Glomerular visceral epithelial cell (primary cell): ENCODE measurements at regions not wholly inside any gene's neighbourhood (a gene's known extent, or its start where the extent isn't known, plus 50 kb on each side); places are given as distances from the start of the nearest gene placed in this dataset.
A peak's percentile ranks its signal among the peaks of the same experiment; 100 is the strongest.

Experiments used
- DNase-seq: peaks from one replicate; pipeline ENCODE4 v3.0.0-alpha.2; 2016; ENCODE audit errors: extremely low spot score

- DNase-seq: peak; percentile 45
These were observed 58.7 kb upstream of the ACAN start for GRCh38 chr15:88744548-88745020.

DNA sequence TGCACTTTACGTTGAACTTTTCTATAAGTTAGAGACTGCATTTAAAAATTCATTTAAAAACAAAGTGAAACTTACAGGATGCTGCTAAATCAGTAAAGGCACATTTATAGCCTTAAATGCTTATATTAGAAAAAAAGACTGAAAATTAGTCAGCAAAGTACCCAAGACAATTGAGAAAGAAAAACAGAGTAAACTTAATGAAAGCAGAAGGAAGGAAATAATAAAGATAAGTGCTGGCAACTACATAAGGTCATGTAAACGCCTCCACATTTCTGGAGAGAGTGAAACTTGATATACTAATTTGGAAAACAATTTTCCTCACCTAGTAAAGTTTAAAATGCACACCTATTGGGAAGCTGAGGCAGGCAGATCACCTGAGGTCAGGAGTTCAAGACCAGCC is 58.2 kb upstream of the ACAN start:
- no peak for DNase-seq

DNA sequence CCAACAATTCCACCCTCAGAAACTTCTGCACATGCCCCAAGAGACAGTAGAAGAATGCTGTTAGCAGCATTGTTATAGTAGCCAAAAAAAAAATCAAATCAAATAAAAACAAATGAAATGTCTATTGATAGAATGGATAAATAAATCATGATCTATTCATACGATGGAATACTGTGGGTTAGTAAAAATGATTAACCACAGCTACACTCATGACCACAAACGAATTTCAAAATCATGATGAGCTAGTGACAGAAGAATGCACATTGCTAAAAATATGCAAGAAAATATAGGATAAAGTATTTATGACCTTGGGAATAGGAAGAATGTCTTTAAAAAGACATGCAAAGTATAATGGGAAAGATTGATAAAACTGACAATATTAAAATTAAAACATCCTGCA is 57.5 kb upstream of the ACAN start:
- peak; percentile 50 for DNase-seq

DNA sequence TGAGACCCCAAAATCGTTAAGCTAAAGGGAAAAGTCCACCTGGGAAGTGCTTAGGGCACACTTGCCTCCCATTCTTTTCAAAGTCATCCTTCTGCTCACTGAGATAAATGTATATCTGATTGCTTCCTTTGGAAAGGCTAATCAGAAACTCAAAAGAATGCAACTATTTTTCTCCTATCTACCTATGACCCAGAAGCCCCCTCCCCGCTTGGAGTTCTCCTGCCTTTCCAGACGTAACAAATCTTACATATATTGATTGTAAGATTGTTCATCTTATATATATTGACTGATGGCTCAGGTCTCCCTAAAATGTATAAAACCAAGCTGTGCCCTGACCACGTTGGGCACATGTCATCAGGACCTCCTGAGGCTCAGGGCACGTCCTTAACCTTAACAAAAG is 56.8 kb upstream of the ACAN start:
- DNase-seq: no peak

DNA sequence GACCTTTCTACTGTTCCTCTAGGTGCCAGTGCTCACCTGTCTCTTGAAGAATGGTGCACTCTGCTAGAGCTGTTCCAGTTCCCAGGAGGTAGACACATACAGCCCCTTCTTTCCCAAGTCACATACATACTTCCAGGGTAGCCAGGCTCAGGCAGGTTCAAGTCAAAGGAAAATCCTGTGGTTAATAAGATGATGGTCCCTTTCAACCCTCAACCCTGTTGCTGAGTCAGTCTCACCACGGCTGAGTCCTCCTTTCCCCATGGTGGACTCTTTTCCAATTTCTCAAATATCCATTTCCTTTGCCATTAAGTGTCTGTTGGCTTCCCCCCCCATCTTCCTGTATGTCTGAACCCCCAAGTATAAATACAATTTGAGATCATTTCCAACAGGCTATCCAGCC is 56.1 kb upstream of the ACAN start:
- DNase-seq: peak; percentile 11

- DNase-seq: no peak
These were observed 55.6 kb upstream of the ACAN start for GRCh38 chr15:88747631-88748030.

DNA sequence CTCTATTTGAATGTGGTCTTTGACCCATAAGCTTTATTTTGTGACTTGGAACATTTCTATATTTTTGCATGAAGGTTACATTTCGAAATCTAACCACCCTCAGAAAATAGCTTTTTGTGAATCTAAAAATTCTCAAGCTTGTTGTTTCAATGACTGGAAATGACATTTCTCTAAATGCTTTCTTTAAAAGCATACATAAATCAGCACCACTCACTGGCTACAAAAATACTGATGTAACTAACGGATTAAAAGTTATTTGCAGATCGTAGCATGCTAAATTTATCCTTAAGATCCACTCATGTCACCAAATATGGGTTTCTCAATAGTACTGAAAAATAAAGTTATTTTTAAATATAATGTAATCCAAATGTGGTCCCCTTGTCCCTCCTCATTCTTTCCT is 55.2 kb upstream of the ACAN start:
- DNase-seq: no peak

DNA sequence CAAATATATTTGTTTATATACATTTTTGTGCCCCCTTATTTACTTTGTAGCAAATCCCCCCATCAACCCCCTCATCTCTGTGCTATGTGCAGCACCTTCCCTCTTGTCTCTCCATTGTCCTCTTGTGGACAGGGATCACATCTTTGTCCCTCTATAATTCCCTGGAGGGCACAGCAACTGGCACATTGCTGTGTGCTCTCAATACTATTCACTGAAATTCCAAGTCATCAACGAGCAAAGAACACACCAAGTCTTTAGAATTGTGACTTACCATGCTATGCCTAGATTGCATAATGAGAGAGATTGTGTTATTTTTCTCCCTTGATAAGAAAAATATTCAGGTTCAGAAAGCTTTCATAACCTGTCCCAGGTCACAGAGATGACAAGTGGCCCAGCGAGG is 54.6 kb upstream of the ACAN start:
- no peak for DNase-seq

DNA sequence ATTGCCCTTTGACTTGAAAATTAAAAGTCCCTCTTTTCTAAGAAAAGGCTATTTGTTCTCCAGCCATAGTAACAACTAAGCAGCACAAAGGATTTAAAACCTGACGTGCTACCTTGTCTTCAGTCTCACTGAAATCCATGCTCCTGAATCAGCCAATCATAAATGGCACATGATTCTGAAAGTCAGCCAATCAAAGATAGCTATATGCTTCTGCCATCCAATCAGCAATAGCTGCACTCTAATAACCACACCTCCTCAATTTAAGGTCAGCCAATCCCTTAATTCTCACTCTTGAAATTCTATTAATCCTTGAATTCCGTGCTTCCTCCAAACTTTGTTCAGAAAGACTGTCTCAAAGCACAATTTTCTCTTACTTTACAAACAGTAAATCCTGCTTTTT is 53.5 kb upstream of the ACAN start:
- no peak for DNase-seq

- no peak for DNase-seq
These were observed 50.7 kb upstream of the ACAN start for GRCh38 chr15:88752501-88752900.

- no peak for DNase-seq
These were observed 50.3 kb upstream of the ACAN start for GRCh38 chr15:88752951-88753350.
